Stimulated activated naive CD8-positive, alpha-beta T cell treated with anti-CD3 and anti-CD28 coated beads, Interleukin-15, amount 100 ng/mL, for 72 hours (primary cell): ENCODE measurements at regions not wholly inside any gene's neighbourhood (a gene's known extent, or its start where the extent isn't known, plus 50 kb on each side); places are given as distances from the start of the nearest gene placed in this dataset.

Experiments used
- ATAC-seq: fragments of 150-1000 bp; cut with Tn5 transposase; 2 replicates; pipeline ENCODE4 v1.10.0; 2021; ENCODE audit warnings: mild to moderate bottlenecking, moderate library complexity
- DNase-seq, 2 donors: peaks; one replicate each; pipeline ENCODE4 v3.0.0; 2021 to 2022
- H3K27ac Mint-ChIP-seq, 2 donors: one replicate each; pipeline ENCODE4 v1.8.0; 2022; ENCODE audit warnings: mild to moderate bottlenecking in 2 of 2, mixed read lengths in 2 of 2, moderate library complexity in 2 of 2
- H3K27me3 Mint-ChIP-seq: one replicate; pipeline ENCODE4 v1.8.0; 2022; ENCODE audit warnings: mixed read lengths
- H3K4me1 Mint-ChIP-seq: one replicate; pipeline ENCODE4 v1.8.0; 2022; ENCODE audit warnings: mild to moderate bottlenecking, mixed read lengths
- H3K4me3 Mint-ChIP-seq, 2 donors: one replicate each; pipeline ENCODE4 v1.8.0; 2022; ENCODE audit warnings: mild to moderate bottlenecking in 2 of 2, mixed read lengths in 2 of 2, moderate library complexity in 1 of 2
- H3K9me3 Mint-ChIP-seq, 2 donors: one replicate each; pipeline ENCODE4 v1.8.0; 2022; ENCODE audit warnings: mixed read lengths in 2 of 2

GRCh38 chr5:158470764-158471534 lies 612.0 kb upstream of the CLINT1 start:
- no peaks in the 10 kb centered on the region for H3K9me3 Mint-ChIP-seq
- H3K4me1 Mint-ChIP-seq: peaks cover 5% of the 10 kb centered on the region
- no peaks in the 10 kb centered on the region for H3K27me3 Mint-ChIP-seq
- no peak overlapping the region for H3K27ac Mint-ChIP-seq
- no peak for DNase-seq
- no peak for ATAC-seq
- H3K4me3 Mint-ChIP-seq: no peak overlapping the region

GRCh38 chr5:158468444-158468843 lies 609.5 kb upstream of the CLINT1 start:
- H3K4me1 Mint-ChIP-seq: peaks cover 28% of the 10 kb centered on the region
- no peak overlapping the region for H3K4me3 Mint-ChIP-seq
- DNase-seq (no peak), ATAC-seq (no peak)
- H3K27ac Mint-ChIP-seq: no peak overlapping the region
- no peaks in the 10 kb centered on the region for H3K9me3 Mint-ChIP-seq
- no peaks in the 10 kb centered on the region for H3K27me3 Mint-ChIP-seq

- ATAC-seq: no peak
- Mint-ChIP-seq H3K9me3 (no peaks in the 10 kb centered on the region), H3K4me3 (no peak overlapping the region), H3K27ac (no peak overlapping the region), H3K27me3 (no peaks in the 10 kb centered on the region), H3K4me1 (peaks cover 31% of the 10 kb centered on the region)
- no peak for DNase-seq
Observed at GRCh38 chr5:158466191-158466590, 607.2 kb upstream of the CLINT1 start.

- DNase-seq (no peak), ATAC-seq (no peak)
- no peak overlapping the region for H3K4me3 Mint-ChIP-seq
- no peaks in the 10 kb centered on the region for H3K27me3 Mint-ChIP-seq
- H3K4me1 Mint-ChIP-seq: peaks cover 31% of the 10 kb centered on the region
- H3K27ac Mint-ChIP-seq: peak overlapping the region in 1 of 2 donors; percentile 43
- H3K9me3 Mint-ChIP-seq: no peaks in the 10 kb centered on the region
Observed at GRCh38 chr5:158465086-158465972, 606.4 kb upstream of the CLINT1 start.

GRCh38 chr5:158464383-158464782 lies 605.4 kb upstream of the CLINT1 start:
- DNase-seq (no peak), ATAC-seq (no peak)
- Mint-ChIP-seq H3K4me1 (peaks cover 31% of the 10 kb centered on the region), H3K27ac (peak overlapping the region; percentile 34 to 79), H3K4me3 (peak overlapping the region in 1 of 2 donors; percentile 36), H3K27me3 (no peaks in the 10 kb centered on the region), H3K9me3 (peaks cover 0 to under 1% of the 10 kb centered on the region in 2 donors)

GRCh38 chr5:158463938-158464337 lies 605.0 kb upstream of the CLINT1 start:
- H3K27ac Mint-ChIP-seq: peak overlapping the region; percentile 34 to 79

GRCh38 chr5:158463188-158463587 lies 604.2 kb upstream of the CLINT1 start:
- Mint-ChIP-seq H3K9me3 (peaks cover 0 to 3% of the 10 kb centered on the region in 2 donors), H3K27me3 (no peaks in the 10 kb centered on the region), H3K4me3 (no peak overlapping the region), H3K27ac (no peak overlapping the region), H3K4me1 (peaks cover 31% of the 10 kb centered on the region)
- ATAC-seq (no peak), DNase-seq (no peak)

More at GRCh38 chr5:158463938-158464337, 605.0 kb upstream of the CLINT1 start:
- peak in 1 of 2 donors; percentile 34 for DNase-seq
- H3K4me3 Mint-ChIP-seq: peak overlapping the region in 1 of 2 donors; percentile 36
- no peaks in the 10 kb centered on the region for H3K27me3 Mint-ChIP-seq
- H3K4me1 Mint-ChIP-seq: peaks cover 31% of the 10 kb centered on the region
- ATAC-seq: peak; percentile 80
- peaks cover 0 to 3% of the 10 kb centered on the region in 2 donors for H3K9me3 Mint-ChIP-seq

- DNase-seq (no peak), ATAC-seq (no peak)
- Mint-ChIP-seq H3K4me1 (peaks cover 31% of the 10 kb centered on the region), H3K9me3 (peaks cover 0 to 3% of the 10 kb centered on the region in 2 donors), H3K27me3 (no peaks in the 10 kb centered on the region), H3K4me3 (no peak overlapping the region), H3K27ac (no peak overlapping the region)
Observed at GRCh38 chr5:158462349-158463114, 603.6 kb upstream of the CLINT1 start.

GRCh38 chr5:158461240-158461854 lies 602.4 kb upstream of the CLINT1 start:
- Mint-ChIP-seq H3K9me3 (peaks cover 0 to 3% of the 10 kb centered on the region in 2 donors), H3K27ac (no peak overlapping the region), H3K27me3 (no peaks in the 10 kb centered on the region), H3K4me3 (no peak overlapping the region), H3K4me1 (peaks cover 36% of the 10 kb centered on the region)
- ATAC-seq (no peak), DNase-seq (no peak)

GRCh38 chr5:158458086-158458485 lies 599.1 kb upstream of the CLINT1 start:
- H3K27me3 Mint-ChIP-seq: no peaks in the 10 kb centered on the region
- H3K4me3 Mint-ChIP-seq: no peak overlapping the region
- no peak for DNase-seq
- H3K27ac Mint-ChIP-seq: no peak overlapping the region
- peaks cover 0 to 3% of the 10 kb centered on the region in 2 donors for H3K9me3 Mint-ChIP-seq
- H3K4me1 Mint-ChIP-seq: peaks cover 5% of the 10 kb centered on the region
- ATAC-seq: no peak

GRCh38 chr5:158456756-158457155 lies 597.8 kb upstream of the CLINT1 start:
- Mint-ChIP-seq H3K4me1 (peaks cover 5% of the 10 kb centered on the region), H3K9me3 (peaks cover 0 to 3% of the 10 kb centered on the region in 2 donors), H3K27me3 (no peaks in the 10 kb centered on the region), H3K4me3 (no peak overlapping the region), H3K27ac (peak overlapping the region in 1 of 2 donors; percentile 25)
- DNase-seq: peak in 1 of 2 donors; percentile 22
- ATAC-seq: peak; percentile 81

GRCh38 chr5:158456241-158456640 lies 597.3 kb upstream of the CLINT1 start:
- Mint-ChIP-seq H3K4me1 (peaks cover 5% of the 10 kb centered on the region), H3K27ac (no peak overlapping the region), H3K9me3 (peaks cover 0 to 3% of the 10 kb centered on the region in 2 donors), H3K27me3 (no peaks in the 10 kb centered on the region), H3K4me3 (no peak overlapping the region)
- DNase-seq: no peak
- no peak for ATAC-seq

GRCh38 chr5:158451993-158452672 lies 593.2 kb upstream of the CLINT1 start:
- no peak overlapping the region for H3K27ac Mint-ChIP-seq
- H3K4me1 Mint-ChIP-seq: peaks cover 3% of the 10 kb centered on the region
- H3K27me3 Mint-ChIP-seq: no peaks in the 10 kb centered on the region
- ATAC-seq (no peak), DNase-seq (no peak)
- no peaks in the 10 kb centered on the region for H3K9me3 Mint-ChIP-seq
- no peak overlapping the region for H3K4me3 Mint-ChIP-seq

- Mint-ChIP-seq H3K9me3 (no peaks in the 10 kb centered on the region), H3K27ac (no peak overlapping the region), H3K27me3 (no peaks in the 10 kb centered on the region), H3K4me1 (no peaks in the 10 kb centered on the region), H3K4me3 (no peak overlapping the region)
- DNase-seq (no peak), ATAC-seq (no peak)
Observed at GRCh38 chr5:158451203-158451992, 592.5 kb upstream of the CLINT1 start.
